Central memory CD8-positive, alpha-beta T cell (primary cell): ENCODE measurements at regions not wholly inside any gene's neighbourhood (a gene's known extent, or its start where the extent isn't known, plus 50 kb on each side); places are given as distances from the start of the nearest gene placed in this dataset.
"Not testable (repeated sequence)": the region's sequence is repeated elsewhere in the genome, so short reads cannot be mapped to it uniquely, and the experiment has no call there.

Experiments used
- ATAC-seq: fragments of 150-1000 bp; cut with Tn5 transposase; replicated peaks from 2 replicates; pipeline ENCODE4 v1.10.0; 2022; ENCODE audit warnings: mild to moderate bottlenecking, moderate FRiP score, moderate number of reproducible peaks; ENCODE audit not compliant: poor library complexity, severe bottlenecking; ENCODE audit errors: extremely low read depth
- DNase-seq, 2 donors: peaks; one replicate each; pipeline ENCODE4 v3.0.0; 2021; ENCODE audit warnings: low spot score in 2 of 2
- H3K27ac Mint-ChIP-seq: one replicate; pipeline ENCODE4 v1.8.0; 2022; ENCODE audit warnings: low read depth, mild to moderate bottlenecking, moderate library complexity, mixed read lengths
- H3K27me3 Mint-ChIP-seq: one replicate; pipeline ENCODE4 v1.8.0; 2022; ENCODE audit warnings: mixed read lengths
- H3K36me3 Mint-ChIP-seq: one replicate; pipeline ENCODE4 v1.8.0; 2022; ENCODE audit warnings: mild to moderate bottlenecking, moderate library complexity, mixed read lengths; ENCODE audit not compliant: insufficient read depth
- H3K4me1 Mint-ChIP-seq: one replicate; pipeline ENCODE4 v1.8.0; 2022; ENCODE audit warnings: mixed read lengths
- H3K4me3 Mint-ChIP-seq: one replicate; pipeline ENCODE4 v1.8.0; 2022; ENCODE audit warnings: mild to moderate bottlenecking, moderate library complexity, mixed read lengths
- H3K9me3 Mint-ChIP-seq: one replicate; pipeline ENCODE4 v1.8.0; 2022; ENCODE audit warnings: mixed read lengths

- Mint-ChIP-seq H3K27me3 (no peaks in the 10 kb centered on the region), H3K36me3 (no peaks in the 10 kb centered on the region), H3K4me3 (no peak overlapping the region), H3K27ac (no peak overlapping the region), H3K9me3 (peaks cover 27% of the 10 kb centered on the region), H3K4me1 (no peaks in the 10 kb centered on the region)
- no peak for DNase-seq
- ATAC-seq: no peak
These were observed 2106.2 kb downstream of the TP53TG3F start for GRCh38 chr16:35565626-35566025.

- H3K9me3 Mint-ChIP-seq: peaks cover 40% of the 10 kb centered on the region
- H3K4me3 Mint-ChIP-seq: no peak overlapping the region
- no peaks in the 10 kb centered on the region for H3K27me3 Mint-ChIP-seq
- DNase-seq: no peak
- H3K27ac Mint-ChIP-seq: no peak overlapping the region
- no peaks in the 10 kb centered on the region for H3K36me3 Mint-ChIP-seq
- no peak for ATAC-seq
- H3K4me1 Mint-ChIP-seq: no peaks in the 10 kb centered on the region
These were observed 2110.0 kb downstream of the TP53TG3F start for GRCh38 chr16:35569413-35569812.

DNA sequence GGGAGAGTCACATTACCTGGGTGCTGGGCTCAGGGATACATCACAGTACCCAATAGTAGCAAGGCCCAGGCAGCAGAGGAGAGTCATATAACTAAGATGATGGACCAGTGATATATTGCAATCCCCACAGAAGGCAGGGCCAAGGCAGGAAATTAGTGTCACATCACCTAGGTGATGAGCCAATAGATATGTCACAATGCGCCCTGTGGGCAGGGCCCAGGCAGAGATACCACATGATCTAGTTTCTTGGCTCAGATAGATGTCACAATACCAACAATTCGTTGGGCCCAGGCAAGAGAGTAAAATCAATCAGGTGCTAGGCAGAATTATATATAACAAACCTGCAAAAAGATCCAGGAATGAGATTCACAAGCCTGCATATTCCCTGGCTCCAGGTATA lies 2111.5 kb downstream of the TP53TG3F start:
- H3K36me3 Mint-ChIP-seq: no peaks in the 10 kb centered on the region
- H3K27me3 Mint-ChIP-seq: no peaks in the 10 kb centered on the region
- ATAC-seq (no peak), DNase-seq (no peak)
- no peak overlapping the region for H3K27ac Mint-ChIP-seq
- peaks cover 39% of the 10 kb centered on the region for H3K9me3 Mint-ChIP-seq
- H3K4me3 Mint-ChIP-seq: no peak overlapping the region
- no peaks in the 10 kb centered on the region for H3K4me1 Mint-ChIP-seq

DNA sequence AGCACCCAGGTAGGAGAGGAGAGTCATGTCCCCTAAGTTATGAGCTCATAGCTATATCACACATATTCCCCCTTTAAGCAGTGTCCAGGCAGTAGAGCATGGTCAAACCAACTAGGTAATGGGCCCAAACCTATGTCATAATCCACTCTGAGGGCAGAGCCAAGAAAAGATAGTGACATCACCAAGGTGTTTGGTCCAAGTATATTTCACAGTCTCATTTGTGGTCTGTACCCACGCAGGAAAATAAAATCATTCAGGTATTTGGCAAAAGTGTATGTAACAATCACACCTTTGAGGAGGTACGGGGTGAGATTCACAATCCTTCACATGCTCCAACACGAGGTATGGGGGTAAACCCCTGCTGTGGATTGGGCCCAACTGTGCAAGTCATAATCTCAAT lies 2112.8 kb downstream of the TP53TG3F start:
- Mint-ChIP-seq H3K27ac (no peak overlapping the region), H3K4me3 (no peak overlapping the region), H3K36me3 (no peaks in the 10 kb centered on the region), H3K27me3 (no peaks in the 10 kb centered on the region), H3K4me1 (no peaks in the 10 kb centered on the region), H3K9me3 (peaks cover 45% of the 10 kb centered on the region)
- ATAC-seq: no peak
- no peak for DNase-seq

DNA sequence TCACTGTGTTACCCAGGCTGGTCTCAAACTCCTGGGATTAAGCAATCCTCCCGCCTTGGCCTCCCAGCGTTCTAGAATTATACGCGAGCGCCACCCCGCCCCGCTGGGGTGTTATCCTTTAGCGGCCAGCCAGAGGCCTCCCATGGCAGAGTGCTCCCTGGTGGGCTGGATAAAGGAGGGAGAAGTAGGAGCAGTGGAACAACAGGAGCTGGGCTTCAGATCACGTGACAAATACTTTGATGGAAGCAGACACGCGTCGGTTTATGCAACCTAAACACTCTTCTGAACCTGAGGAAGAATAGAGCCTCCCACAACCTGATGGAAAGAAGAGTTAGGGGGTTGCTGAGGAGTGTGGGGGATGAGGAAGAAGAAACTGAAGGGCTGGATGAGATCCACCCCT lies 2114.0 kb downstream of the TP53TG3F start:
- no peak for ATAC-seq
- H3K9me3 Mint-ChIP-seq: peaks cover 46% of the 10 kb centered on the region
- H3K27me3 Mint-ChIP-seq: no peaks in the 10 kb centered on the region
- no peak overlapping the region for H3K4me3 Mint-ChIP-seq
- no peak overlapping the region for H3K27ac Mint-ChIP-seq
- no peaks in the 10 kb centered on the region for H3K36me3 Mint-ChIP-seq
- no peaks in the 10 kb centered on the region for H3K4me1 Mint-ChIP-seq
- DNase-seq: no peak

- no peak for DNase-seq
- no peaks in the 10 kb centered on the region for H3K4me1 Mint-ChIP-seq
- H3K4me3 Mint-ChIP-seq: no peak overlapping the region
- H3K9me3 Mint-ChIP-seq: peaks cover 45% of the 10 kb centered on the region
- no peaks in the 10 kb centered on the region for H3K36me3 Mint-ChIP-seq
- H3K27ac Mint-ChIP-seq: no peak overlapping the region
- H3K27me3 Mint-ChIP-seq: no peaks in the 10 kb centered on the region
- ATAC-seq: no peak
These were observed 2114.6 kb downstream of the TP53TG3F start for GRCh38 chr16:35574011-35574410.

- Mint-ChIP-seq H3K27ac (no peak overlapping the region), H3K36me3 (no peaks in the 10 kb centered on the region), H3K9me3 (peaks cover 40% of the 10 kb centered on the region), H3K27me3 (no peaks in the 10 kb centered on the region), H3K4me1 (no peaks in the 10 kb centered on the region), H3K4me3 (no peak overlapping the region)
- ATAC-seq: peak; percentile 14
- no peak for DNase-seq
These were observed 2115.3 kb downstream of the TP53TG3F start for GRCh38 chr16:35574454-35575431.

DNA sequence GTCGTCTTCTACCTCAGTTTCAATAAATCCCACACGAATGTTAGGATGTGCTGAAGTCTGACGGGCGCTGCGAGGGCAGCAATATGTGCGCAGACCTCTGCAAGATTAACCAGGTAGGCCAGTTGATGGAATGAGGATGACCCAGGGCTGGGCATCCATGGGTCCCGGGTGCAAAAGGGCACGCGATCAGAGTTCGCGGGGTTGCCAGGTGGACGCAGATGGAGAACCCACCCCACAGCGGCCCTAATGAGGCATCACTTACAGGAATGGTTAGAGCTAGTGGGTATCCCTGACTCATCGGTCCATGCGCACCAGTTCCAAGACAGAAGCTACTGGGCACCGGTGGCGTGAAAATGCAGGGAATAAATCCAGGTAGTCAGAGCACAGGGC lies 2116.0 kb downstream of the TP53TG3F start:
- Mint-ChIP-seq H3K27ac (no peak overlapping the region), H3K9me3 (peaks cover 45% of the 10 kb centered on the region), H3K4me3 (no peak overlapping the region), H3K4me1 (no peaks in the 10 kb centered on the region), H3K27me3 (no peaks in the 10 kb centered on the region), H3K36me3 (no peaks in the 10 kb centered on the region)
- DNase-seq (no peak), ATAC-seq (no peak)

GRCh38 chr16:35585411-35585810 lies 2126.0 kb downstream of the TP53TG3F start:
- ATAC-seq (no peak), DNase-seq (no peak)
- Mint-ChIP-seq H3K27ac (no peak overlapping the region), H3K9me3 (peaks cover 8% of the 10 kb centered on the region), H3K4me1 (no peaks in the 10 kb centered on the region), H3K36me3 (no peaks in the 10 kb centered on the region), H3K27me3 (no peaks in the 10 kb centered on the region), H3K4me3 (no peak overlapping the region)

DNA sequence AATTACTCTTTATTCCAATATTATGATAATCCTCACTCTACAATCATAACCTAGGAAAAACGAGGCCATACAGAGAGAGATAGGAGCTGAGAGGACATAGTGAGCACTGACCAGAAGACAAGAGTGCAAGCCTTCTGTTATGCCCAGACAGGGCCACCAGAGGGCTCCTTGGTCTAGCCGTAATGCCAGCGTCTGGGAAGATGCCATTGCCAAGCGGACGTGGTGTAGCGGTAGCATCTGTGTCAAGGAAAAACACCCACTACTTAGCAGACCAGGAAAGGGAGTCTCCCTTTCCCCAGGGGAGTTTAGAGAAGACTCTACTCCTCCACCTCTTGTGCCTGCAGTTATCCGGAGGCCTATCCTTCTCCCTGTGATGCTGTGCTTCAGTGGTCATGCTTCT lies 2131.5 kb downstream of the TP53TG3F start:
- H3K9me3 Mint-ChIP-seq, ATAC-seq, H3K4me3 Mint-ChIP-seq, DNase-seq, H3K27ac Mint-ChIP-seq, H3K4me1 Mint-ChIP-seq, H3K27me3 Mint-ChIP-seq, H3K36me3 Mint-ChIP-seq: not testable (repeated sequence)

DNA sequence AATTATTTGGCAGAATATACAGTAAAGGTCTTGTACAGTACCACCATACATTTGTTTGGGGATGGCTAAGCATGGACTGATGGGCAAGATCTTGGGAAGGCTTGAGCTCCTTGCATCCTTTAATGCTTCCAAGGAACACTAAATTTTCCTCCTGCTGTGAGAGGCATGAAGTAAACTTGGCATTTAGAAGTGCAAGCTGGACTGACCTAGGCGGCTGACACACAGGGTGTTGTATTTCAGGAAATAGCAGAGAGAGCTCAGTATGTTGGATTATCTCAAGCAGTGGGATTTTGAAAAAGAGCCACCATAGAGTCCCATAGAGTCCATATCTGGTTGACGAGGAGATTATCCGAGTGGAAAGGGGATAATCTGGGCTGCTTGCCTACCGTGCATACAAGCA lies 2137.1 kb downstream of the TP53TG3F start:
- H3K27ac Mint-ChIP-seq: no peak overlapping the region
- no peaks in the 10 kb centered on the region for H3K4me1 Mint-ChIP-seq
- DNase-seq (no peak), ATAC-seq (no peak)
- peaks cover 30% of the 10 kb centered on the region for H3K9me3 Mint-ChIP-seq
- H3K4me3 Mint-ChIP-seq: no peak overlapping the region
- H3K27me3 Mint-ChIP-seq: no peaks in the 10 kb centered on the region
- H3K36me3 Mint-ChIP-seq: peaks cover 1% of the 10 kb centered on the region

DNA sequence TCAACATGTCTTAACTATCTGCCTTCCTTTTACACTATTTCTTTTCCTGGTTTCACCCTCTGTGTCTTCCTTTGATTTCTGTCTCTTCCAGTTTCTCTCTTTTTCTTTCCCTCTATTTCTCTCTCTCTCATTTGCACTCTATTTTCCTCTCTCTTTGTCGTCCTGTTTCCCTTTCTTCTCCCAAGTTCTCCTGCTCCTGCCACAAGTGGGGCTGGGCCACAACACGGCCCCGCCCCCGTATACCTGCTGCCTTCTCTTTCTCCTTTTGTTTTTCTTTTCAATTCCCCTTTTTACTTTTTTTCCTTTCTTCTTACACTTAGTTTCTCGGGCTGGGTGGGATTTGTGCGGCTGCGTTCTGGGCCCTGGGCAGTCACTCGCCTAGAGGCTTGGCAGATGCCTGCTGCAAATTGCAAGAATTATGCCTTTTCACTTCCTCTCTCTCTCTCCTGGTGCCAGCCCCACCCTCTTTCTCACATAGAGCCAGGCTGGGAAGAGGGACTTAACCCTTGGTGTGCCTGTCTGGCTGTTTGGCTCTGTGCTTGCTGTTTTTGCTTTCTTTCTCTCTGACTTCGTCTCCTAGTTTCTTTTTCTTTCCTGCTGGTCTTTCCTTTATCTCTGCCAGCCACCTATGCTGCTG lies 2139.4 kb downstream of the TP53TG3F start:
- no peak for DNase-seq
- no peak overlapping the region for H3K4me3 Mint-ChIP-seq
- H3K9me3 Mint-ChIP-seq: peaks cover 27% of the 10 kb centered on the region
- no peak for ATAC-seq
- no peaks in the 10 kb centered on the region for H3K27me3 Mint-ChIP-seq
- no peaks in the 10 kb centered on the region for H3K4me1 Mint-ChIP-seq
- no peak overlapping the region for H3K27ac Mint-ChIP-seq
- peaks cover 1% of the 10 kb centered on the region for H3K36me3 Mint-ChIP-seq
